Vagina (tissue), 2 donors: ENCODE measurements at regions not wholly inside any gene's neighbourhood (a gene's known extent, or its start where the extent isn't known, plus 50 kb on each side); places are given as distances from the start of the nearest gene placed in this dataset.

Experiments
- POLR2A ChIP-seq, 2 donors: fragments of 450-650 bp; IDR thresholded peaks; one replicate each; pipeline ENCODE4 v1.6.1; 2017; ENCODE audit warnings: antibody characterized with exemption in 2 of 2, mild to moderate bottlenecking in 2 of 2, moderate library complexity in 2 of 2
- TF ChIP-seq, protein P1 (sequence below), 3 experiments: fragments of 450-650 bp in 2 of 3; fragments of 200-600 bp in 1 of 3; sonication (generic) in 1 of 3; IDR thresholded peaks; one replicate each; pipeline ENCODE4 v1.5.1; 2017 to 2019; ENCODE audit warnings: antibody characterized with exemption in 3 of 3, mild to moderate bottlenecking in 2 of 3, moderate library complexity in 2 of 3

DNA sequence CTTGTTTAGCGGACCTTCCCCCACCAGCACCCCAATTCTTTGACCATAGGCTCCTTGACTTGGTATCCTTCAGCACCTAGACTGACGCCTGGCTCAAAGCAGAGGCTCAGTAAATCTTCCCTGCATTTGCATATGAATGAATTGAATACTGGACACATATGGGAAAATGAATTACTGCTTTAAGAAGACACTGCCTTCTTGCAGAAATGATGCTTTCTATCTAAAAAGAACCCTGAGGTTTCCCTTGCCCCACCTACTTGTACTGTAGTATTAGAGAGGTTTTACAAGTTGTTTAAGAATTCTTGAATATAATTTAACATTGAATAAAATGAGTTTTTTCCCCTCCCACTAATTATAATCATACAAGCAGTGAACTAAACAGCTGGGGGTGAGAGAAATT lies 190.7 kb downstream of the SAMD5 start:
- TF ChIP-seq, protein P1, sequence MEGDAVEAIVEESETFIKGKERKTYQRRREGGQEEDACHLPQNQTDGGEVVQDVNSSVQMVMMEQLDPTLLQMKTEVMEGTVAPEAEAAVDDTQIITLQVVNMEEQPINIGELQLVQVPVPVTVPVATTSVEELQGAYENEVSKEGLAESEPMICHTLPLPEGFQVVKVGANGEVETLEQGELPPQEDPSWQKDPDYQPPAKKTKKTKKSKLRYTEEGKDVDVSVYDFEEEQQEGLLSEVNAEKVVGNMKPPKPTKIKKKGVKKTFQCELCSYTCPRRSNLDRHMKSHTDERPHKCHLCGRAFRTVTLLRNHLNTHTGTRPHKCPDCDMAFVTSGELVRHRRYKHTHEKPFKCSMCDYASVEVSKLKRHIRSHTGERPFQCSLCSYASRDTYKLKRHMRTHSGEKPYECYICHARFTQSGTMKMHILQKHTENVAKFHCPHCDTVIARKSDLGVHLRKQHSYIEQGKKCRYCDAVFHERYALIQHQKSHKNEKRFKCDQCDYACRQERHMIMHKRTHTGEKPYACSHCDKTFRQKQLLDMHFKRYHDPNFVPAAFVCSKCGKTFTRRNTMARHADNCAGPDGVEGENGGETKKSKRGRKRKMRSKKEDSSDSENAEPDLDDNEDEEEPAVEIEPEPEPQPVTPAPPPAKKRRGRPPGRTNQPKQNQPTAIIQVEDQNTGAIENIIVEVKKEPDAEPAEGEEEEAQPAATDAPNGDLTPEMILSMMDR (IDR thresholded peaks at IDR 0.05): no peak
- TF ChIP-seq POLR2A (IDR thresholded peaks at IDR 0.05): no peak
